Esophagus squamous epithelium (tissue), 5 donors: ENCODE measurements at regions not wholly inside any gene's neighbourhood (a gene's known extent, or its start where the extent isn't known, plus 50 kb on each side); places are given as distances from the start of the nearest gene placed in this dataset.
"Not testable (repeated sequence)": the region's sequence is repeated elsewhere in the genome, so short reads cannot be mapped to it uniquely, and the experiment has no call there.

Source experiments
- DNase-seq: peaks from one replicate; lab custom pipeline; 2025; lab: John Stamatoyannopoulos, UW
- H3K27ac ChIP-seq, 4 donors: fragments of 200-600 bp; sonication (generic); one replicate each; pipeline ENCODE4 v1.5.1; 2016 to 2019; ENCODE audit warnings: mild to moderate bottlenecking in 1 of 4
- H3K27me3 ChIP-seq, 4 donors: fragments of 200-600 bp; sonication (generic); 1 replicate in 3 of 4; 2 replicates in 1 of 4; pipeline versions ENCODE4 v1.5.1 to v1.6.0; 2017 to 2021; ENCODE audit warnings: antibody characterized with exemption in 1 of 4
- H3K36me3 ChIP-seq, 3 donors: fragments of 200-600 bp; sonication (generic); one replicate each; pipeline ENCODE4 v1.5.1; 2016 to 2019
- H3K4me1 ChIP-seq, 3 donors: fragments of 200-600 bp; sonication (generic); one replicate each; pipeline ENCODE4 v1.5.1; 2017 to 2019
- H3K4me3 ChIP-seq, 4 donors: fragments of 200-600 bp; sonication (generic); 1 replicate in 3 of 4; 2 replicates in 1 of 4; pipeline ENCODE4 v1.5.1; 2016 to 2019; ENCODE audit warnings: mild to moderate bottlenecking in 2 of 4, moderate library complexity in 1 of 4
- H3K9me3 ChIP-seq, 3 donors: fragments of 200-600 bp; sonication (generic); one replicate each; pipeline ENCODE4 v1.5.1; 2016 to 2019
- CTCF ChIP-seq, 6 experiments: fragments of 450-650 bp in 4 of 6; fragments of 200-600 bp in 2 of 6; sonication (generic) in 2 of 6; IDR thresholded peaks; one replicate each; pipeline ENCODE4 v1.5.1; 2016 to 2019; ENCODE audit warnings: antibody characterized with exemption in 6 of 6, mild to moderate bottlenecking in 4 of 6, moderate library complexity in 4 of 6
- POLR2A ChIP-seq, 4 donors: fragments of 450-650 bp; IDR thresholded peaks; one replicate each; pipeline ENCODE4 v1.6.1; 2017; ENCODE audit warnings: antibody characterized with exemption in 4 of 4, mild to moderate bottlenecking in 4 of 4, moderate library complexity in 3 of 4
- WGBS, 2 donors: methylation state at CpG; one replicate each; pipeline ENCODE4 v1.1.5; 2018; 5-methylcytosine and 5-hydroxymethylcytosine counted together
- intact Hi-C: fragments of 100-400 bp; cut with DNase I; formaldehyde crosslinking; loops from one replicate; pipeline ENCODE4 v1.15.0; 2022
- donor health status: DM: yes; HTN: yes; CAD: no.

GRCh38 chr5:113705657-113706056 lies 192.2 kb downstream of the YTHDC2 start:
- no peak overlapping the region for H3K27ac ChIP-seq
- WGBS, 2 donors = 56 to 71% methylated on average over 1 of the region's 3 CpGs
- no peak for DNase-seq
- no peaks in the 10 kb centered on the region for H3K4me1 ChIP-seq
- no peak overlapping the region for H3K4me3 ChIP-seq
- intact Hi-C loops = no loop called here
- H3K9me3 ChIP-seq = peaks cover 0 to 16% (median 8%) of the 10 kb centered on the region in 3 donors
- H3K36me3 ChIP-seq = no peaks in the 10 kb centered on the region
- TF ChIP-seq CTCF (IDR thresholded peaks at IDR 0.05) = no peak
- TF ChIP-seq POLR2A (IDR thresholded peaks at IDR 0.05) = no peak
- H3K27me3 ChIP-seq = no peaks in the 10 kb centered on the region

- 57 to 58% methylated on average over 1 of the region's 1 CpG for WGBS, 2 donors
- no peak overlapping the region for H3K4me3 ChIP-seq
- H3K36me3 ChIP-seq = no peaks in the 10 kb centered on the region
- DNase-seq = no peak
- no peak overlapping the region for H3K27ac ChIP-seq
- H3K9me3 ChIP-seq = no peaks in the 10 kb centered on the region
- H3K27me3 ChIP-seq = no peaks in the 10 kb centered on the region
- TF ChIP-seq CTCF (IDR thresholded peaks at IDR 0.05) (no peak), POLR2A (IDR thresholded peaks at IDR 0.05) (no peak)
- intact Hi-C loops = no loop called here
- no peaks in the 10 kb centered on the region for H3K4me1 ChIP-seq
Measured at GRCh38 chr5:113713051-113713450, 199.6 kb downstream of the YTHDC2 start.

- WGBS, 2 donors = 58 to 67% methylated on average over 2 of the region's 2 CpGs
- H3K4me1 ChIP-seq, H3K9me3 ChIP-seq, intact Hi-C loops, H3K27me3 ChIP-seq, DNase-seq, H3K27ac ChIP-seq, H3K4me3 ChIP-seq, H3K36me3 ChIP-seq: not testable (repeated sequence)
Measured at GRCh38 chr5:113715921-113716320, 202.4 kb downstream of the YTHDC2 start.

- Histone ChIP-seq H3K36me3 (no peaks in the 10 kb centered on the region), H3K4me3 (no peak overlapping the region), H3K27ac (no peak overlapping the region), H3K27me3 (no peaks in the 10 kb centered on the region), H3K4me1 (no peaks in the 10 kb centered on the region), H3K9me3 (no peaks in the 10 kb centered on the region)
- no peak for DNase-seq
- intact Hi-C loops = no loop called here
- TF ChIP-seq CTCF (IDR thresholded peaks at IDR 0.05) (no peak), POLR2A (IDR thresholded peaks at IDR 0.05) (no peak)
- 15 to 69% methylated on average over 1 of the region's 1 CpG for WGBS, 2 donors
Measured at GRCh38 chr5:113719549-113719948, 206.1 kb downstream of the YTHDC2 start.

GRCh38 chr5:113721171-113721570 lies 207.7 kb downstream of the YTHDC2 start:
- Histone ChIP-seq H3K9me3 (no peaks in the 10 kb centered on the region), H3K27me3 (no peaks in the 10 kb centered on the region), H3K36me3 (no peaks in the 10 kb centered on the region), H3K27ac (no peak overlapping the region), H3K4me3 (no peak overlapping the region), H3K4me1 (no peaks in the 10 kb centered on the region)
- DNase-seq = no peak
- 31 to 38% methylated on average over 2 of the region's 2 CpGs for WGBS, 2 donors
- intact Hi-C loops = no loop called here
- no peak for TF ChIP-seq POLR2A (IDR thresholded peaks at IDR 0.05)
- no peak for TF ChIP-seq CTCF (IDR thresholded peaks at IDR 0.05)

GRCh38 chr5:113723021-113723420 lies 209.5 kb downstream of the YTHDC2 start:
- Histone ChIP-seq H3K27me3 (no peaks in the 10 kb centered on the region), H3K4me3 (no peak overlapping the region)
- DNase-seq = no peak

More at GRCh38 chr5:113723021-113723420, 209.5 kb downstream of the YTHDC2 start:
- Histone ChIP-seq H3K27ac (no peak overlapping the region), H3K36me3 (no peaks in the 10 kb centered on the region), H3K4me1 (no peaks in the 10 kb centered on the region), H3K9me3 (no peaks in the 10 kb centered on the region)
- TF ChIP-seq CTCF (IDR thresholded peaks at IDR 0.05) (no peak), POLR2A (IDR thresholded peaks at IDR 0.05) (no peak)
- intact Hi-C loops = no loop called here
- 64 to 82% methylated on average over 6 of the region's 6 CpGs for WGBS, 2 donors
